ENCODE measurements at regions not wholly inside any gene's neighbourhood (a gene's known extent, or its start where the extent isn't known, plus 50 kb on each side); places are given as distances from the start of the nearest gene placed in this dataset.

- DNase-seq: no peak
Measured at GRCh38 chr4:146022541-146022940, 83.9 kb upstream of the ZNF827 start.

GRCh38 chr4:146018247-146018646 lies 79.6 kb upstream of the ZNF827 start:
- no peak for DNase-seq

GRCh38 chr4:146004730-146005129 lies 66.1 kb upstream of the ZNF827 start:
- DNase-seq: no peak

- DNase-seq: peak in 2 of 3 experiments; percentile 69 to 97
Measured at GRCh38 chr4:145988628-145989027, 50.0 kb upstream of the ZNF827 start.

Measured in NCI-H1417 (cell line).